GM18858 (cell line): ENCODE measurements at regions not wholly inside any gene's neighbourhood (a gene's known extent, or its start where the extent isn't known, plus 50 kb on each side); places are given as distances from the start of the nearest gene placed in this dataset.

Source experiments
- ATAC-seq: cut with Tn5 transposase; IDR thresholded peaks from one replicate; pipeline ENCODE4 v1.9.1; 2021; ENCODE audit not compliant: unreplicated experiment

- no peak for ATAC-seq
Measured at GRCh38 chr12:4137015-4137414, 136.5 kb upstream of the CCND2 start.

GRCh38 chr12:4135919-4136605 is 137.5 kb upstream of the CCND2 start:
- ATAC-seq = peak; percentile 52

GRCh38 chr12:4134448-4135263 is 138.9 kb upstream of the CCND2 start:
- no peak for ATAC-seq

GRCh38 chr12:4133636-4134447 is 139.7 kb upstream of the CCND2 start:
- ATAC-seq = no peak

- no peak for ATAC-seq
Measured at GRCh38 chr12:4133029-4133428, 140.5 kb upstream of the CCND2 start.

GRCh38 chr12:4121506-4122020 is 152.0 kb upstream of the CCND2 start:
- ATAC-seq = no peak

- no peak for ATAC-seq
Measured at GRCh38 chr12:4120316-4120917, 153.1 kb upstream of the CCND2 start.

- ATAC-seq = peak; percentile 74
Measured at GRCh38 chr12:4119157-4119761, 154.3 kb upstream of the CCND2 start.

- no peak for ATAC-seq
Measured at GRCh38 chr12:4118601-4119156, 154.9 kb upstream of the CCND2 start.

- ATAC-seq = peak; percentile 26
Measured at GRCh38 chr12:4118017-4118510, 155.5 kb upstream of the CCND2 start.

- no peak for ATAC-seq
Measured at GRCh38 chr12:4117386-4118016, 156.1 kb upstream of the CCND2 start.

GRCh38 chr12:4116251-4117111 is 157.1 kb upstream of the CCND2 start:
- no peak for ATAC-seq

GRCh38 chr12:4115570-4115969 is 158.0 kb upstream of the CCND2 start:
- ATAC-seq = no peak

- ATAC-seq = no peak
Measured at GRCh38 chr12:4114986-4115385, 158.6 kb upstream of the CCND2 start.

- ATAC-seq = no peak
Measured at GRCh38 chr12:4112734-4113325, 160.7 kb upstream of the CCND2 start.

- ATAC-seq = no peak
Measured at GRCh38 chr12:4112290-4112689, 161.3 kb upstream of the CCND2 start.

GRCh38 chr12:4111010-4111409 is 162.6 kb upstream of the CCND2 start:
- ATAC-seq = no peak

GRCh38 chr12:4109826-4110225 is 163.7 kb upstream of the CCND2 start:
- no peak for ATAC-seq
